ENCODE measurements at regions not wholly inside any gene's neighbourhood (a gene's known extent, or its start where the extent isn't known, plus 50 kb on each side); places are given as distances from the start of the nearest gene placed in this dataset.

DNA sequence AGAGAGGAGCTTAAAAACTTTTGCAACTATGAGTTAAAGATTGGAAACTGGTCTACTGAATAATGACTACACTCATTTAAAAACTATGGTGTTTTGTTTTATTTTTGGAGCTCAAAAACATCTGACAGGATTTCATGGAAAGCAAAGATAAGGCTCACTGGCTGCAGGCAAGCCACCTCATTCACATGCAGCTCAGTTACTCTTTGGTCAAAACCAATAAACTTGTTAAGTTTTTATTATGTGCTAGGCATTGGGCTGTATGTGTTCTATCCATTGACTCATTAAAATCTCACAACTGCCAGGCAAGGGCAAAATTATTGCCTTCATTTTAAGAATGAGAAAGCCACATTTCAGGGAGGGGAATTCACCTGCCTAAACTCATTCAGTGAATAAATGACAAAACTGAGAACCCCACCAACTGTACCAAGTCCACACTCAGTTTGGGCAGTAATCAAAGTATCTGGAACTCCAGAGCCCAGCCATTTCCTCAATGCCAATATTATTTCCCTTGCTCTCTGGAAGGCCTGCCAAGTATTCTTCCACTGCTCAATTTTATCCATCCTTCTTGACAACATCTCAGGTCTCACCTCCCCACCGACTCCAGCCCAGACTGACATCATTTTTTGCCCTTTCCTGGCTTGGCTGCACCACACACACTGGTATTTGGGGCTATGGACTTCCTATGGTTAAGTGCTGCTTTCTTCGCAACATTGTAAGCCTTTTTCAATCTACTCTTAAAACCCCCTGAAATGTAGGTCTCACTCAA, 401.1 kb upstream of the NFIA start:
- no peak overlapping the region for H3K4me3 Mint-ChIP-seq
- ChIA-PET CTCF (no interaction called here), POLR2A (no interaction called here)
- no peaks in the 10 kb centered on the region for H3K27me3 Mint-ChIP-seq (ENCODE audit: low read depth)
- no peaks in the 10 kb centered on the region for H3K36me3 Mint-ChIP-seq
- peaks cover 25% of the 10 kb centered on the region for H3K4me1 Mint-ChIP-seq
- H3K9me3 Mint-ChIP-seq, result peaks cover 13% of the 10 kb centered on the region
- no peak for DNase-seq (ENCODE audit: low spot score)
- TF ChIP-seq TEAD4 (CRISPR knock-in tag; IDR thresholded peaks at IDR 0.05), result no peak
- no peak for TF ChIP-seq ZNF396 (CRISPR knock-in tag; IDR thresholded peaks at IDR 0.05; ENCODE audit: borderline replicate concordance)
- no peak for TF ChIP-seq NR2C2 (CRISPR knock-in tag; IDR thresholded peaks at IDR 0.05)
- TF ChIP-seq E2F5 (CRISPR knock-in tag; IDR thresholded peaks at IDR 0.05), result no peak
- TF ChIP-seq EMX1 (CRISPR knock-in tag; IDR thresholded peaks at IDR 0.05), result no peak
- TF ChIP-seq, protein P1, sequence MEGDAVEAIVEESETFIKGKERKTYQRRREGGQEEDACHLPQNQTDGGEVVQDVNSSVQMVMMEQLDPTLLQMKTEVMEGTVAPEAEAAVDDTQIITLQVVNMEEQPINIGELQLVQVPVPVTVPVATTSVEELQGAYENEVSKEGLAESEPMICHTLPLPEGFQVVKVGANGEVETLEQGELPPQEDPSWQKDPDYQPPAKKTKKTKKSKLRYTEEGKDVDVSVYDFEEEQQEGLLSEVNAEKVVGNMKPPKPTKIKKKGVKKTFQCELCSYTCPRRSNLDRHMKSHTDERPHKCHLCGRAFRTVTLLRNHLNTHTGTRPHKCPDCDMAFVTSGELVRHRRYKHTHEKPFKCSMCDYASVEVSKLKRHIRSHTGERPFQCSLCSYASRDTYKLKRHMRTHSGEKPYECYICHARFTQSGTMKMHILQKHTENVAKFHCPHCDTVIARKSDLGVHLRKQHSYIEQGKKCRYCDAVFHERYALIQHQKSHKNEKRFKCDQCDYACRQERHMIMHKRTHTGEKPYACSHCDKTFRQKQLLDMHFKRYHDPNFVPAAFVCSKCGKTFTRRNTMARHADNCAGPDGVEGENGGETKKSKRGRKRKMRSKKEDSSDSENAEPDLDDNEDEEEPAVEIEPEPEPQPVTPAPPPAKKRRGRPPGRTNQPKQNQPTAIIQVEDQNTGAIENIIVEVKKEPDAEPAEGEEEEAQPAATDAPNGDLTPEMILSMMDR (IDR thresholded peaks at IDR 0.05), result no peak
- TF ChIP-seq, protein P2, sequence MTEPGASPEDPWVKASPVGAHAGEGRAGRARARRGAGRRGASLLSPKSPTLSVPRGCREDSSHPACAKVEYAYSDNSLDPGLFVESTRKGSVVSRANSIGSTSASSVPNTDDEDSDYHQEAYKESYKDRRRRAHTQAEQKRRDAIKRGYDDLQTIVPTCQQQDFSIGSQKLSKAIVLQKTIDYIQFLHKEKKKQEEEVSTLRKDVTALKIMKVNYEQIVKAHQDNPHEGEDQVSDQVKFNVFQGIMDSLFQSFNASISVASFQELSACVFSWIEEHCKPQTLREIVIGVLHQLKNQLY (CRISPR knock-in tag; IDR thresholded peaks at IDR 0.05), result no peak
- no peak for TF ChIP-seq TP53 (CRISPR knock-in tag; IDR thresholded peaks at IDR 0.05)
- no peak for TF ChIP-seq SMAD3 (CRISPR knock-in tag; IDR thresholded peaks at IDR 0.05; ENCODE audit: borderline replicate concordance)
- no peak for TF ChIP-seq CREB1 (CRISPR knock-in tag; IDR thresholded peaks at IDR 0.05)
- TF ChIP-seq JAZF1 (CRISPR knock-in tag; IDR thresholded peaks at IDR 0.05), result no peak
- TF ChIP-seq, protein P3, sequence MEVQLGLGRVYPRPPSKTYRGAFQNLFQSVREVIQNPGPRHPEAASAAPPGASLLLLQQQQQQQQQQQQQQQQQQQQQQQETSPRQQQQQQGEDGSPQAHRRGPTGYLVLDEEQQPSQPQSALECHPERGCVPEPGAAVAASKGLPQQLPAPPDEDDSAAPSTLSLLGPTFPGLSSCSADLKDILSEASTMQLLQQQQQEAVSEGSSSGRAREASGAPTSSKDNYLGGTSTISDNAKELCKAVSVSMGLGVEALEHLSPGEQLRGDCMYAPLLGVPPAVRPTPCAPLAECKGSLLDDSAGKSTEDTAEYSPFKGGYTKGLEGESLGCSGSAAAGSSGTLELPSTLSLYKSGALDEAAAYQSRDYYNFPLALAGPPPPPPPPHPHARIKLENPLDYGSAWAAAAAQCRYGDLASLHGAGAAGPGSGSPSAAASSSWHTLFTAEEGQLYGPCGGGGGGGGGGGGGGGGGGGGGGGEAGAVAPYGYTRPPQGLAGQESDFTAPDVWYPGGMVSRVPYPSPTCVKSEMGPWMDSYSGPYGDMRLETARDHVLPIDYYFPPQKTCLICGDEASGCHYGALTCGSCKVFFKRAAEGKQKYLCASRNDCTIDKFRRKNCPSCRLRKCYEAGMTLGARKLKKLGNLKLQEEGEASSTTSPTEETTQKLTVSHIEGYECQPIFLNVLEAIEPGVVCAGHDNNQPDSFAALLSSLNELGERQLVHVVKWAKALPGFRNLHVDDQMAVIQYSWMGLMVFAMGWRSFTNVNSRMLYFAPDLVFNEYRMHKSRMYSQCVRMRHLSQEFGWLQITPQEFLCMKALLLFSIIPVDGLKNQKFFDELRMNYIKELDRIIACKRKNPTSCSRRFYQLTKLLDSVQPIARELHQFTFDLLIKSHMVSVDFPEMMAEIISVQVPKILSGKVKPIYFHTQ (CRISPR knock-in tag; IDR thresholded peaks at IDR 0.05), result no peak
- no peak for TF ChIP-seq RELA (CRISPR knock-in tag; IDR thresholded peaks at IDR 0.05; ENCODE audit: borderline replicate concordance)
- no peak for TF ChIP-seq ZNF671 (CRISPR knock-in tag; IDR thresholded peaks at IDR 0.05)
- TF ChIP-seq SP1 (CRISPR knock-in tag; conservative IDR thresholded peaks at IDR 0.05), result no peak
- no peak for TF ChIP-seq ATF2 (CRISPR knock-in tag; IDR thresholded peaks at IDR 0.05; ENCODE audit: borderline replicate concordance, low read depth)
- TF ChIP-seq ELF4 (CRISPR knock-in tag; IDR thresholded peaks at IDR 0.05; ENCODE audit: low read depth), result no peak
- H3K27ac Mint-ChIP-seq, result no peak overlapping the region
- ATAC-seq, result no peak
